AG08396 (cell line): ENCODE measurements at regions not wholly inside any gene's neighbourhood (a gene's known extent, or its start where the extent isn't known, plus 50 kb on each side); places are given as distances from the start of the nearest gene placed in this dataset.
"Not testable (repeated sequence)": the region's sequence is repeated elsewhere in the genome, so short reads cannot be mapped to it uniquely, and the experiment has no call there.

Source experiments
- DNase-seq: peaks from one replicate; pipeline ENCODE4 v3.0.0; 2012; ENCODE audit warnings: low spot score, mixed read lengths

GRCh38 chr12:58654021-58654420 is 266.3 kb downstream of the LRIG3 start:
- DNase-seq = no peak

- DNase-seq = no peak
Observed at GRCh38 chr12:58655375-58655774, 264.9 kb downstream of the LRIG3 start.

- DNase-seq = no peak
Observed at GRCh38 chr12:58656254-58657009, 263.9 kb downstream of the LRIG3 start.

- no peak for DNase-seq
Observed at GRCh38 chr12:58657190-58657589, 263.1 kb downstream of the LRIG3 start.

DNA sequence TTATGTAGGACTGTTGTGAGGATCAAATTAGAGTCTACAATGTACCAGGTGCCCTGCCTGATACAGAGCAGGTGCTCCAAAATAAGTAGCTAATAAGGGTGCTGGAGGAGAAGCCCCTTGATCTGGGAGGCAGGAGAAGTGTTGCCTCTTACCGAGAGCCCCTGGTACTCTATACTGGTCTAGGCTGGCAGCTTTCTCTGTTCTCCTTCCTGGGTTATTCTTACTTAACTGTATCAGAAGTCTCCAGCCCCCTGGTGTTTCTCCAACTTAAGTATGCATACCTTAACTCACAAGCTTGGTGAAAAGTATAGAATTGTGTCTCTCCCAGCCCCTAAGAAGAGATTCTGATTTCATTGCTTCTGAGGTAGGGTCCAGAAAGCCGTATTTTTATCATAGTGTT is 254.9 kb downstream of the LRIG3 start:
- no peak for DNase-seq

DNA sequence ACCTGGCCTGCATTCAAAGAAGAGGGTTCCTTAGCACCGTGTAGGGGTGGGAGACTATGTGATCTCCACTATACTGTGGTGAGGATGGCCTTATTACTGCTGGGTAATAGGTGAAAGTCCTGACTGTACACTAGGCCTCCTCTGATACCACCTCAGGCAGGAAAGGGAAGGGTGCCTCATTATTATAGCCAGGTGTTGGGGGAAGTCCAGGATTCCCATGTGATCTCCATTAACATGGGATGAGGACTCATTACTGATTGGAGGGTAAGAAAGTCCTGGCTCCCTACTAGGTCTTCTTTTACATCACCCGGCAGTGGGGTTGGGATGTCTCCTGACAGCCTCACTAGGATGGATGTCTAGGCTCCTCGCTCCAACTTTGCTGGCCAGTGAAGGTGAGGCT is 252.1 kb downstream of the LRIG3 start:
- DNase-seq = no peak

DNA sequence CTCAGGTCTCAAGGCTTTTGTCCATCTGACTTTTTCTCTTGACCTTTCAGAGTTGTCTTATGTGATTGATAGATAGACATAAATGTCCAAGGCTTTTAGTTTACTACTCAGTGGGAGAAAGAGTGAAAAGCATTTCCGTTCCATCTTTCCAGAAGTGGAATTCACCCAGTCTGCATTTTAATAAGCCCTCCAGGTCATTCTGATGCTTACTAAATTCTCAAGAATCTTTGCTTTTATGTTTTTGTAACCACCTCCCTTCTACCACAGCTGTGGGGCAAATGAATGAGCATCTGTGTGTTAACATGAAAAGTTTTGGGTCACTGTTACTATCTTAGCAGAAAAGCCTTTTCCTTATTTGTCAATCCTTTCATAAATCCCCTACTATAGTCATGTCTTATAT is 251.4 kb downstream of the LRIG3 start:
- no peak for DNase-seq

GRCh38 chr12:58670623-58671022 is 249.7 kb downstream of the LRIG3 start:
- DNase-seq = no peak

- no peak for DNase-seq
Observed at GRCh38 chr12:58671196-58671595, 249.1 kb downstream of the LRIG3 start.

GRCh38 chr12:58673021-58673420 is 247.3 kb downstream of the LRIG3 start:
- no peak for DNase-seq

GRCh38 chr12:58677833-58678232 is 242.5 kb downstream of the LRIG3 start:
- not testable (repeated sequence) for DNase-seq

- DNase-seq = no peak
Observed at GRCh38 chr12:58678753-58679152, 241.6 kb downstream of the LRIG3 start.

DNA sequence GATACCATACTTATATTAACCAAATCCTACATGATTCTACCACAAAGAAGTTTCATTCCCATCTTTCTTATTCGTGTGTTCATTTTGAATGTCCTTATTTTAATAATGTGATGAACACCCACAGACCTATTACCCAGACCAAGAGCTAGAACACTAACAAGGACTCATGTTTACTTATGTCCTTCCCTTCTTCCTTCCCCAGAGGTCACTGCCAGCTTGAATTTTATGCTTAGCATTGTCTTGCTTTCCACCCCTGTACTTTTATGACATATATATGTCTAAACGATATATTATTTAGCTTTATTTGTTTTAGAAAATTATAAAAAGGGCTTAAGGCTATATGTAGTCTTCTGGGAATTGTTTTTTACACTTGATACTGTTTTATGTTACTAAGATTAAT is 238.6 kb downstream of the LRIG3 start:
- DNase-seq = no peak

DNA sequence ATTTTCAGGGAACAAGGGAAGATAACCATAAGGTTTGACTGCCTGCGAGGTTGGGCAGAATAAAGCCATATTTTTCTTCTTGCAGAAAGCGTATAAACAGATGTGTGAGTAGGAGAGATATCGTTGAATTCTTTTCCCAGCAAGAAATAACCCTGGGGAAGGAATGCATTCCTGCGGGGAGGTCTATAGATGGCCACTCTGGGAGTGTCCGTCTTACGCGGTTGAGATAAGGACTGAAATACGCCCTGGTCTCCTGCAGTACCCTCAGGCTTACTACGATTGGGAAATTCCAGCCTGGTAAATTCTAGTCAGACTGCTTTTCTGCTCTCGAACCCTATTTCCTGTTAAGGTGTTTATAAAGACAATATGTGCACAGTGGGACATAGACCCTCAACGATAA is 225.0 kb downstream of the LRIG3 start:
- DNase-seq = no peak

DNA sequence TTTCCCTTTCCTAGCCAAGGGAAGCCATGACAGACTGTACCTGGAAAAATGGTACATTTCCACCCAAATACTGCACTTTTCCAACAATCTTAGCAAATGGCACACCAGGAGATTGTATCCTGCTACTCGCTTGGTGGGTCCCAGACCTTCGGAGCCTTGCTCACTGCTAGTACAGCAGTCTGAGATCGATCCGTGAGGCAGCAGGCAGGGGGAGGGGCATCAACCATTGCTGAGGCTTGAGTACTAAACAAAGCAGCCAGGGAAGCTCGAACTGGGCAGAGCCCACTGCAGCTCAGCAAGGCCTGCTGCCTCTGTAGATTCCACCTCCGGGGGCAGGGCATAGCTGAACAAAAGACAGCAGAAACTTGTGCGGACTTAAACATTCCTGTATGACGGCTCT is 218.8 kb downstream of the LRIG3 start:
- DNase-seq = no peak

DNA sequence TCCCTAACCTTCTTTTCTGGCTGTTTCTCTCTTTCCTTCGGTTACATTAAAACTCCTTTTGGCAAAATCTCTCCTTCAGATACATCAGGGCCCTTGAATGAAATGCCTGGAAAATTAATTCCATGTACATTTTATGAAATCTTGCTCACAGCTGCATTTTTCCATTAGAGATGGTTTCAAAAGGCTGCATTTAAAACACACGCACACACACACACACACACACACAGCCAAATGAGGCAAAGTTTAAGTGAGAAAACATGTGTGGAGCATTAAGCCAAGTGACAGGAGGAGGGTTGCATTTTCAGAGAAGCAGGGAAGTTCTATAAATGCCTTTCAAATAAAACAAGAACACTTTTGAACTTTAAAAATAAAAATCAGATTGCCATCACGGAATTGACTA is 216.4 kb downstream of the LRIG3 start:
- DNase-seq = no peak

GRCh38 chr12:58704770-58705169 is 215.5 kb downstream of the LRIG3 start:
- not testable (repeated sequence) for DNase-seq

- DNase-seq = no peak
Observed at GRCh38 chr12:58710901-58711300, 209.4 kb downstream of the LRIG3 start.

DNA sequence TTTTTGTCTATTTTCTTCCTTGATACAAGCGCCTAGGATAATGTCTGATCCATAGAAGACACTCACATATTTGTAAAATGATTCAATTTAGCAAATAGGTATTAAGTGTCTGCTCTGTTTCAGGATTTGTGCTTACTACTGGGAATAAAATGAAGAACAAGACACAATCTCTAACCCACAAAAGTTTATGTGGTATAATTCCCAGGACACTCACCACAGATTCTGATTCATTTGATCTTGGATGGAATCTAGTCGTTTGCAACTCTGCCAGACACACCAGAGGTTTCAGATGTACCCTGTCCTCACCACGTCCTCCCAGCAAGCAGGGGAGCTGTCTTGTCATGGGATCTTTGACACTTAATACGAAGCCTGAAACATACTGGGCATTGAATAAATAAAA is 208.3 kb downstream of the LRIG3 start:
- DNase-seq = peak; percentile 8

GRCh38 chr12:58712976-58713375 is 207.3 kb downstream of the LRIG3 start:
- no peak for DNase-seq

DNA sequence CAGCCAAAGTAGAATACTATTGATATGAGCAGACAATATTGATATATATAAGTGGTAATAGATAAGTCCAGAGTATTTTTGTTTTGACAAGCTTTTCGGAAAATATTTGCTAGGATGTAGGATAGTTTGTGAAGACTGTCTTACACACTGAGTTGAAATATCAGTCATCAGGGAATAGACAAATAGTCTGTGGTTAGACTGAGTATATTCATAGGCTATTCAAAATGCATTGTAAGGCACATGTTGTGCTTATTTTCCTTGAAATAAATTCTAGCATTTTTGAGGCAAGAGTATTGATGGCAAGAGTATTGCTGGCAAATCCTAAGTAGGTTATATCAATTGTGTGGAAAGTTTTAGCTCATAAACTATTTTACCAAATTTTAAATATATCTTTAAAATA is 201.1 kb downstream of the LRIG3 start:
- DNase-seq = no peak

GRCh38 chr12:58720421-58720820 is 199.9 kb downstream of the LRIG3 start:
- DNase-seq = no peak

DNA sequence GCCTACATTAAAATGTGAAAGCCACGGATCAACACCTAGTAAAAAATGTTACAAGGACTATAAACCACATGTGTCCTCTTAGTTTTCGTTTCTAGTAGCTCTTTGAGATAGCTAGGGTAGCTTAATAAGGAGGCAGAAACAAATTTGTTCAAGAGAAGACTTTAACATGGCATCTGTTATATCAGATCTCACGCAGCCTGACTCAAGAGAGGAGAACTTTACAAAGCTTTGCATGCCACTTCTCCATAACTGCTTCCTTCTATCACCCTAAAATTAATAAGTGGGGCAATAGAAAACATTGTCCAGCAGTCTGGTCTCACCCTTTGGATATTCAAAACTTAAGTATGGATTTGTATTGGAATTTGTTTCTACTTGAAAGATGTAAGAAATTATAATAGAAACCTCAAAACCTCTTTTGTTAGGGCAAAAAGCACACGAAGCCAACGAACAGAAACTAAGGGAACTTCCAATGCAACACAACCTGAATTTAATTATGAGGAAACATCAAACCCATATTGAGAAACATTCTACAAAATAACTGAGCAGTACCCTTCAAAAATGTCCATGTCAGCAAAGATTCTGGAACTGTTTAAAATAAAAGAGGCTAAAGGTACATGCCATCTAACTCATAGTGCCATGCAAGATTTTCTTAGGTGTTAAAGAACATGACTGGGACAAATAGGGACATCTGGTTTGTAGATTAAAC is 194.8 kb downstream of the LRIG3 start:
- DNase-seq = no peak

GRCh38 chr12:58727521-58727920 is 192.8 kb downstream of the LRIG3 start:
- DNase-seq = no peak
